ENCODE measurements at regions not wholly inside any gene's neighbourhood (a gene's known extent, or its start where the extent isn't known, plus 50 kb on each side); places are given as distances from the start of the nearest gene placed in this dataset.

DNA sequence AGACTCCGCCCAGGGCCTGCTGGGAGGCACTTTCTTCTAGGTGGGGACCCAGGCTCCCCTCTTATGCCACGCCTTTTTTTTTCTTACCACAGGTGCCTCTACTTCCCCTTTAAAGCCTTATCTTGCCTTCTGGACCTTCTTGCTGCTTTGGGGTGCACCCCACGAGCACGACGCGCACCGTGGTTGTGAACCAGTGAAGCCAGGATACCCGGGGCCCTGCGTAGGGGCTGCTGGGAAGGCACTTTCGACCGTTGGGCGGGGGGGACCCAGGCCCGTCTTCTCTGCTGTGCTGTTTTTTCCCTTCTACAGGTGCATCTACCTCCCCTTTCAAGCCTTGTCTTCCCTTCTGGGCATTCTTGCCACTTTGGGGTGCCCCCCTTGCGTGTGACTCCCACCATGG is 305.4 kb downstream of the ALG10 start:
- DNase-seq = no peak
- H3K36me3 ChIP-seq (ENCODE audit: insufficient read depth in 1 of 2, low read depth in 1 of 2) = no peaks in the 10 kb centered on the region
- H3K4me1 ChIP-seq = no peaks in the 10 kb centered on the region
- H3K27ac ChIP-seq = no peak overlapping the region
- 71 to 80% (median 78%) methylated on average over 14 of the region's 14 CpGs for WGBS, 3 donors
- ATAC-seq = no peak
- H3K4me3 ChIP-seq = no peak overlapping the region
- intact Hi-C loops (cut with DNase I) = no loop called here
- H3K27me3 ChIP-seq (ENCODE audit: insufficient read depth in 3 of 3, low read length in 2 of 3) = peaks cover 0 to 7% (median under 1%) of the 10 kb centered on the region in 3 donors
- H3K9me3 ChIP-seq = no peaks in the 10 kb centered on the region
- TF ChIP-seq CTCF (IDR thresholded peaks at IDR 0.05) = no peak

DNA sequence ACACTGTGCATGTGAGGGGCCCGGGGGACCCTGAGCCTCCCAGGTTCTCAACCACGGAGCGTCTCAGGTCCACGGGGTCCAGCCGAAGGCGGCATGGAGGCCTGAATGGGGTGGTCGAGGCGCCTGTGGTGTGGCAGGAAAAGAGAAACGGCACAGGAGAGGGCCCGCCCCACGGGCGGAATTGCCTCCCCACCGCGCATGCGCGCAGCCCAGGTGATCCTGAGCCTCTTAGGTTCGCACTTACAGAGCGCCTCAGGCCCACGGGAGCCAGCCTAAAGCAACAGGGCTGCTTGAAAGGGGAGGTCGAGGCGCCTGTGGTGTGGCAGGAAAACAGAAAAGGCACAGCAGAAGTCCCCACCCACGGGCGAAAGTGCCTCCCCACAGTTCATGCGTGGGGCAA is 311.0 kb downstream of the ALG10 start:
- intact Hi-C loops (cut with DNase I) = no loop called here
- peaks cover 0 to 7% (median 5%) of the 10 kb centered on the region in 3 donors for H3K27me3 ChIP-seq (ENCODE audit: insufficient read depth in 3 of 3, low read length in 2 of 3)
- ATAC-seq (no peak), DNase-seq (no peak)
- no peak overlapping the region for H3K4me3 ChIP-seq
- H3K27ac ChIP-seq = no peak overlapping the region
- H3K4me1 ChIP-seq = no peaks in the 10 kb centered on the region
- no peak for TF ChIP-seq CTCF (IDR thresholded peaks at IDR 0.05)
- WGBS, 3 donors = 67 to 75% (median 68%) methylated on average over 24 of the region's 24 CpGs
- no peaks in the 10 kb centered on the region for H3K36me3 ChIP-seq (ENCODE audit: insufficient read depth in 1 of 2, low read depth in 1 of 2)
- H3K9me3 ChIP-seq = no peaks in the 10 kb centered on the region

DNA sequence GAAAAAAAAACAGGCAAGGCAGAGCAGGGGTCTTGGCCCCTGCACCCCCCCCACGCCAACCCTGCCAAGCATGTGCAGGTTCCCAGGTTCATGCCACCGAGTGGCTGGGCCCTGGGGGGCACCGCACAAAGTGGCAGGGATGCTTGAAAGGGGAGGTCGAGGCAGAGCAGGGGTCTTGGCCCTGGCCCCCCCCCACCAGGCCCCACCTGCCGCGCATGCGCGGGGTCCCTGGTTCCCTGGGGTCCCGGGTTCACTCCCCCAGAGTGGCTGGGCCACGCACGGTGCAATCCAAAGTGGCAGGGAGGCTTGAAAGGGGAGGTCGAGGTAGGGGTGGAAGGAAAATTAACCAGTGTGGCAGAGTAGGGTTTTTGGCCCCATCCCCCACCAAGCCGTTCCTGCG is 312.2 kb downstream of the ALG10 start:
- intact Hi-C loops (cut with DNase I) = no loop called here
- H3K27me3 ChIP-seq (ENCODE audit: insufficient read depth in 3 of 3, low read length in 2 of 3) = peaks cover 0 to 7% (median 5%) of the 10 kb centered on the region in 3 donors
- 72 to 78% (median 74%) methylated on average over 14 of the region's 14 CpGs for WGBS, 3 donors
- H3K36me3 ChIP-seq (ENCODE audit: insufficient read depth in 1 of 2, low read depth in 1 of 2) = no peaks in the 10 kb centered on the region
- no peak overlapping the region for H3K27ac ChIP-seq
- H3K4me1 ChIP-seq = no peaks in the 10 kb centered on the region
- no peak for ATAC-seq
- no peak for TF ChIP-seq CTCF (IDR thresholded peaks at IDR 0.05)
- no peaks in the 10 kb centered on the region for H3K9me3 ChIP-seq
- no peak overlapping the region for H3K4me3 ChIP-seq
- no peak for DNase-seq

DNA sequence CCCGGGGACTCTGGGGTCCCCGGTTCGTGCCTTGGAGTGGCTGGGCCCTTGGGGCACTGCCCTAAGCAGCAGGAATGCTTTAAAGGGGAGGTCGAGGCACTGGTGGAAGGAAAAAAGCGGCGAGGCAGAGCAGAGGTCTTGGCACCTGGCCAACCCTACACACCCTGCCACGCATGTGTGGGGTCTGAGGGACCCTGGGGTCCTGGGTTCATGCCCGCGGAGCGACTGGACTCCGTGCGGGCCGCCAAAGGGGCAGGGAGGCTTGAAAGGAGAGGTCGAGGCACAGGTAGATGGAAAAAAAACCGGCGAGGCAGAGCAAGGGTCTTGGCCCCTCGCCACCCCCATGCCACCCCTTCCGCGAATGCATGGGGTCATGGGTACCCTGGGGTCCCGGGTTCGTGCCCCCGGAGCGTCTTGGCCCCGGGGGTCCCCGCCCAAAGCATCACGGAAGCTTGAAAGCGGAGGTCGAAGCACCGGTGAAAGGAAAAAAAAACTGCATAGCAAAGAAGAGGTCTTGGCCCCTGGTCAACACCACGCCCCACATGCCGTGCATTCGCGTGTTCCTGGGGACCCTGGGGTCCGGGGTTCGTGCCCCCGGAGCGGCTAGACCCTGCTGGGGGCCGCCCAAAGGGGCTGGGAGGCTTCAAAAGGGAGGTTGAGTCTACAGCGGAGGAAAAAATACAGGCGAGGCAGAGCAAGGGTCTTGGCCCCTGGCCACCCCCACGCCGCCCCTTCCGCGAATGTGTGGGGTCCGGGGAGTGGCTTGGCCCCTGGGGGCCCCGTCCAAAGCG is 312.9 kb downstream of the ALG10 start:
- DNase-seq (no peak), ATAC-seq (no peak)
- H3K4me3 ChIP-seq = no peak overlapping the region
- no peaks in the 10 kb centered on the region for H3K36me3 ChIP-seq (ENCODE audit: insufficient read depth in 1 of 2, low read depth in 1 of 2)
- intact Hi-C loops (cut with DNase I) = no loop called here
- no peak overlapping the region for H3K27ac ChIP-seq
- H3K9me3 ChIP-seq = no peaks in the 10 kb centered on the region
- 45 to 53% (median 50%) methylated on average over 46 to 47 of the region's 47 CpGs for WGBS, 3 donors
- H3K4me1 ChIP-seq = no peaks in the 10 kb centered on the region
- H3K27me3 ChIP-seq (ENCODE audit: insufficient read depth in 3 of 3, low read length in 2 of 3) = peaks cover 0 to 7% (median 5%) of the 10 kb centered on the region in 3 donors
- no peak for TF ChIP-seq CTCF (IDR thresholded peaks at IDR 0.05)

- 48 to 56% (median 51%) methylated on average over 24 to 25 of the region's 25 CpGs for WGBS, 3 donors
- no peak for TF ChIP-seq CTCF (IDR thresholded peaks at IDR 0.05)
- H3K36me3 ChIP-seq (ENCODE audit: insufficient read depth in 1 of 2, low read depth in 1 of 2) = no peaks in the 10 kb centered on the region
- no peak overlapping the region for H3K4me3 ChIP-seq
- H3K27ac ChIP-seq = no peak overlapping the region
- peaks cover 0 to 7% (median 5%) of the 10 kb centered on the region in 3 donors for H3K27me3 ChIP-seq (ENCODE audit: insufficient read depth in 3 of 3, low read length in 2 of 3)
- H3K4me1 ChIP-seq = no peaks in the 10 kb centered on the region
- ATAC-seq (no peak), DNase-seq (no peak)
- no peaks in the 10 kb centered on the region for H3K9me3 ChIP-seq
- intact Hi-C loops (cut with DNase I) = no loop called here
These were observed 313.5 kb downstream of the ALG10 start for GRCh38 chr12:34335819-34336262.

Data from psoas muscle (tissue), 7 donors.